ENCODE measurements at regions not wholly inside any gene's neighbourhood (a gene's known extent, or its start where the extent isn't known, plus 50 kb on each side); places are given as distances from the start of the nearest gene placed in this dataset.
A peak's percentile ranks its signal among the peaks of the same experiment; 100 is the strongest.

GRCh38 chr3:31422237-31422636 is 110.5 kb upstream of the STT3B start:
- ChIA-PET POLR2A (no interaction called here), CTCF (no interaction called here)
- no peak overlapping the region for H3K27ac ChIP-seq (ENCODE audit: low read depth, low read length)
- H3K4me3 ChIP-seq (ENCODE audit: low read depth, low read length), result no peak overlapping the region
- no peaks in the 10 kb centered on the region for H3K27me3 ChIP-seq (ENCODE audit: control insufficient read depth, insufficient read depth, low read length)
- DNase-seq (ENCODE audit: low read depth, low spot score), result no peak
- TF ChIP-seq CTCF (IDR thresholded peaks at IDR 0.05; ENCODE audit: low read depth, low read length), result no peak
- no peaks in the 10 kb centered on the region for H3K9me3 ChIP-seq (ENCODE audit: control insufficient read depth, insufficient read depth, low read length)

GRCh38 chr3:31423482-31423881 is 109.2 kb upstream of the STT3B start:
- Histone ChIP-seq H3K27me3 (ENCODE audit: control insufficient read depth, insufficient read depth, low read length) (no peaks in the 10 kb centered on the region), H3K9me3 (ENCODE audit: control insufficient read depth, insufficient read depth, low read length) (no peaks in the 10 kb centered on the region), H3K27ac (ENCODE audit: low read depth, low read length) (no peak overlapping the region), H3K4me3 (ENCODE audit: low read depth, low read length) (no peak overlapping the region)
- ChIA-PET POLR2A (interaction anchor here (1.0 kb wide), 1 partner anchor 109 kb away, joined by 4 read pairs; the partner anchor contains the start of gene STT3B), CTCF (no interaction called here)
- no peak for TF ChIP-seq CTCF (IDR thresholded peaks at IDR 0.05; ENCODE audit: low read depth, low read length)
- peak; percentile 15 for DNase-seq (ENCODE audit: low read depth, low spot score)

GRCh38 chr3:31425401-31425800 is 107.3 kb upstream of the STT3B start:
- Histone ChIP-seq H3K27me3 (ENCODE audit: control insufficient read depth, insufficient read depth, low read length) (no peaks in the 10 kb centered on the region), H3K9me3 (ENCODE audit: control insufficient read depth, insufficient read depth, low read length) (no peaks in the 10 kb centered on the region), H3K27ac (ENCODE audit: low read depth, low read length) (no peak overlapping the region), H3K4me3 (ENCODE audit: low read depth, low read length) (no peak overlapping the region)
- DNase-seq (ENCODE audit: low read depth, low spot score), result no peak
- CTCF ChIA-PET, result interaction anchor here (0.5 kb wide), 1 partner anchor 518 kb away, joined by 5 read pairs; no protein-coding TSS in a partner anchor
- no peak for TF ChIP-seq CTCF (IDR thresholded peaks at IDR 0.05; ENCODE audit: low read depth, low read length)
- POLR2A ChIA-PET, result no interaction called here

- ChIA-PET POLR2A (no interaction called here), CTCF (no interaction called here)
- no peak overlapping the region for H3K4me3 ChIP-seq (ENCODE audit: low read depth, low read length)
- no peaks in the 10 kb centered on the region for H3K27me3 ChIP-seq (ENCODE audit: control insufficient read depth, insufficient read depth, low read length)
- TF ChIP-seq CTCF (IDR thresholded peaks at IDR 0.05; ENCODE audit: low read depth, low read length), result no peak
- no peak for DNase-seq (ENCODE audit: low read depth, low spot score)
- no peak overlapping the region for H3K27ac ChIP-seq (ENCODE audit: low read depth, low read length)
- no peaks in the 10 kb centered on the region for H3K9me3 ChIP-seq (ENCODE audit: control insufficient read depth, insufficient read depth, low read length)
These were observed 105.1 kb upstream of the STT3B start for GRCh38 chr3:31427623-31428022.

GRCh38 chr3:31431321-31431720 is 101.4 kb upstream of the STT3B start:
- no peak for DNase-seq (ENCODE audit: low read depth, low spot score)
- no peak overlapping the region for H3K4me3 ChIP-seq (ENCODE audit: low read depth, low read length)
- no peaks in the 10 kb centered on the region for H3K9me3 ChIP-seq (ENCODE audit: control insufficient read depth, insufficient read depth, low read length)
- TF ChIP-seq CTCF (IDR thresholded peaks at IDR 0.05; ENCODE audit: low read depth, low read length), result no peak
- H3K27ac ChIP-seq (ENCODE audit: low read depth, low read length), result no peak overlapping the region
- H3K27me3 ChIP-seq (ENCODE audit: control insufficient read depth, insufficient read depth, low read length), result no peaks in the 10 kb centered on the region
- ChIA-PET POLR2A (no interaction called here), CTCF (interaction anchor here (0.6 kb wide), 1 partner anchor 621 kb away, joined by 3 read pairs; no protein-coding TSS in a partner anchor)

Data from AG04450 (cell line).